ENCODE measurements at regions not wholly inside any gene's neighbourhood (a gene's known extent, or its start where the extent isn't known, plus 50 kb on each side); places are given as distances from the start of the nearest gene placed in this dataset.

DNA sequence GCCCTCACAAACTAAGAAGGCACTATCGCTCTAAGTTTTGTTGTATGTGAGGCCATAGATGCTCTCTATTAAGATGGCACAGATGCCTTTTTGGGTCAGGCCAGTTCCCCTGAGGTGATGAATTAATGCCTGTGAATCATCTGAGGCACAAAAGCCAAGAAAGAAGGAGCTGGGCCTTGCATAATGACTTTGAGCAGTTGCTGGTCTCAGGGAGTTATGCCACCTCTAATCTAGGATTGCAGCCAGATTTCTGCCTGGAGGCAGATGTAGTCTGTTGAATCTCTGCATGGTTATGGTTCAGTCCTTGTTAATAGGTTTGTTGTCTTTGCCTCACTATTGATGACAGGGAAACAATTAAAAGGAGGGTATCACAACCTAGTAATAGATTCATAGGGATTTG, 168.1 kb upstream of the CHRM3 start:
- no peak for DNase-seq (ENCODE audit: low read depth)

DNA sequence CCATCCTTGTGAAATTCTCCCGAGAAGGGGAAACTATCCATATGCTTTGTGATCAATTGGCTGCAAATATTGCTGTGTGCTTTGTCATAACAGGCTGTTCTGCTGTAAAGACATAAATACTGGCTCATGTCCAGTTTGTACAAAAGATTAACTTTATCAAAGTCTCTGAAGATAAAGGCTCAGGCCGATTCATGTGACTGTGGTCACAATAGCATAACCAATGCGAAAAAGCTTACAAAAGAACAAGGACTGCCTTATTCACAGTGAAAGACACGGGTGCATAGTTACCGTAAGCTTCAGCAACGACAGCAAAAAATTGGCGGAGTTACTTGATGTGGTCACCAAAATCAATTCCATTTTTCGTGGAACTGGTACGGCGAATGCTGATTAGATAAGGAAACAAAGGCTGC, 173.6 kb upstream of the CHRM3 start:
- DNase-seq (ENCODE audit: low read depth): no peak

DNA sequence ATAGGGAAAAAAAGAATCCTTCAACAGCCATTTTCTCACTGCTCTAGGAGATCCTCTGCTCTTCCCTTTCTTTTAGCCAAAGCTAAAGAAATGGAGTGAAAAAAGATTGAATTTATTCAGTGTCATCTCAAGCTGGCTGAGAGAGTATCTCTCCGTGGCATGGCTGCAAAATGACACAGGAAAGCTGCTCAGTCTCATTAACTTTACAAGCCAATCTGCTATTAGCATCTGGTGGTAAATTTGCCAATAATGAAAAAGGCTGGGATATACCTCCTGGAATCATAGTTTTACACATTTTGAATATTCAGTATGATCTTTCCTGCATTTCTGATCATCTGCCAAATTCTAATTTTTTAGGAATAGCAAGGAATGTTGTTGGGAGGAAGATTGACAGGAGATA, 176.8 kb upstream of the CHRM3 start:
- no peak for DNase-seq (ENCODE audit: low read depth)

DNA sequence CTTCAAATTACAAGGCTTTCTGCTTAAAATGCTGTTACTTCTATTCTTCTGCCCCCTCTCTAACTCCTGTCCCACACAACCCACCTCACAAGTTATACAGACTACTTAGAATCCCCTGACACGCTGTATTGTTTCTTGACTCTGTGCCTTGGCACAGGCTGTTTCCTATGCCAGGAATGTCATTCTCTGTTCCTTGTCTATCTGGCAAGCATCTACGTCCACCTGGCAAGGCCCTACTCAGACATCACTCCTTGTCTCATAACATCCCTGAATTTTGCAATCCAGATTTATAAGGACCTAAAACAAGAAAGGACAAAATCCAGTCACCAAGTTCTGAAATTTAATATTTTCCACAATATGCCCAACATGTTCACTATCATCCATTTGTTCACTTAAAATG, 182.0 kb upstream of the CHRM3 start:
- DNase-seq (ENCODE audit: low read depth): no peak

DNA sequence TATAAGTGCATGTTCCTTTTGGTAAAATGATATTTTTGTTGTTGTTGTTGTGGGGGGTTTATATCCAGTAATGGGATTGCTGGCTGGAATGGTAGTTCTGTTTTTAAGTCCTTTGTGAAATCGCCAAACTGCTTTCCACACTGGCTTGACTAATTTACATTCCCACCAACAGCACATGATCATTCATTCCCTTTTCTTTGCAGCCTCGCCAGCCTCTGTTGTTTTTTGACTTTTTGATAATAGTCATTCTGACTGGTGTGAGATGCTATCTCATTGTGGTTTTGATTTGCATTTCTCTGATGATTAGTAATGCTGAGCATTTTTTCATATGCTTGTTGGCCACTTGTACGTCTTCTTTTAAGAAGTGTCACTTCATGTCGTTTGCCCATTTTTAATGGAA, 188.5 kb upstream of the CHRM3 start:
- no peak for DNase-seq (ENCODE audit: low read depth)

DNA sequence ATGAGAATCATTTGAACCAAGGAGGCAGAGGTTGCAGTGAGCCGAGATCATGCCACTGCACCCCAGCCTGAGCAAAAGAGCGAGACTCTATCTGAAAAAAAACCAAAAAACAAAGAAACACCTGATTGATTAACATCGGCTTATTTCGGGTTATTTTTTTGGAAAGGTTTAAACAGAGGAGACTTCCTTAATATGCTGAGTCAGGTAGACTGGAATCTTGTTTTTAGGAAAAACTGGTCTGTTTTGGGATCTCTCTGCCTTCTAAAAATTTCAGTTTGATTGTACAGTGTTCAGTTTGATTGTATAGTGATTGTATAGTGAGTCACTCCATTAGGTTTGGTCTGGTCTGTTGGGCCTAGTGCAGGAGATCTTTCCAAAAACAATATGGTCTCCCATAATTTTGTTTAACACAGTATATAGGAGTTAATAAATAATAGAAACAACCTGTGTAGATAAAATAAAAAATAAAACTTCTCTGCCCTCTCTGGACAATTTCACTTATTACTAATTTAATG, 196.3 kb upstream of the CHRM3 start:
- DNase-seq (ENCODE audit: low read depth): no peak

DNA sequence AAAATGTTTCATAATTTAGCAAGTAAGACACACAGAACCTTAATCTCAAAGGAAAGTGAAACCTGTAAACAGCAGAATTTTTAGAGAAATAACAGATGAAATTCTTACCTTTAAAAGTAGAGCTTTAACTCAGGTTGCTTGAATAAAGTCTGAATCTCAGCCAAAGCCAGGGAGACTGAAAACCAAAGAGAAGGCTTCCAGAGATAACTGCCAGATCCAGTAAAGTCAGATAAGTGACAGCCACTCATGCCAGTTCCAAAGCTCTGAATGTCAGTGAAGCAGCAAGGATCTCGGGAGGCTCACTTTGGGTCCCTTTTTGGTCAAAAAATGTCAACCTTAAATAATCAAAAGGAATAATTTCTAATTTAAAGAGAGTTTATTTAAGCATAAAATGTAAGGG, 199.9 kb upstream of the CHRM3 start:
- DNase-seq (ENCODE audit: low read depth): no peak

DNA sequence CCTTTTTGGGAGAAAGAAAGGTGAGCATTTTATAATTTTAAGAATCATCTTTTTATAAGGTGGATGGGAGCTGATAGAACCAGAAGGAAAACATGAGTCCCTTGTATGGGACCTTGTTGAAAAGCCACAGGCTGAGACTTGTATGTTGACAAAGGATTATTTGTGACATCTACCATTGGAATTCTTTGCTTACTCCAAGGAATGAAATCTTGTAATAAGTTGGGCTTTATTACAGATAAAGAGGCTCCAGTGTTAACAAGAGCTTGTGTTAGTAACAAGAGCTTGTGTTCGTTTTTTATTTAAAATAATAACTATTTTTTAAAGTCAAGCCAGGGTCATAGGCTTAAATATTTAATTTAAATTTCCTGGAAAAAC, 201.1 kb upstream of the CHRM3 start:
- DNase-seq (ENCODE audit: low read depth): no peak

DNA sequence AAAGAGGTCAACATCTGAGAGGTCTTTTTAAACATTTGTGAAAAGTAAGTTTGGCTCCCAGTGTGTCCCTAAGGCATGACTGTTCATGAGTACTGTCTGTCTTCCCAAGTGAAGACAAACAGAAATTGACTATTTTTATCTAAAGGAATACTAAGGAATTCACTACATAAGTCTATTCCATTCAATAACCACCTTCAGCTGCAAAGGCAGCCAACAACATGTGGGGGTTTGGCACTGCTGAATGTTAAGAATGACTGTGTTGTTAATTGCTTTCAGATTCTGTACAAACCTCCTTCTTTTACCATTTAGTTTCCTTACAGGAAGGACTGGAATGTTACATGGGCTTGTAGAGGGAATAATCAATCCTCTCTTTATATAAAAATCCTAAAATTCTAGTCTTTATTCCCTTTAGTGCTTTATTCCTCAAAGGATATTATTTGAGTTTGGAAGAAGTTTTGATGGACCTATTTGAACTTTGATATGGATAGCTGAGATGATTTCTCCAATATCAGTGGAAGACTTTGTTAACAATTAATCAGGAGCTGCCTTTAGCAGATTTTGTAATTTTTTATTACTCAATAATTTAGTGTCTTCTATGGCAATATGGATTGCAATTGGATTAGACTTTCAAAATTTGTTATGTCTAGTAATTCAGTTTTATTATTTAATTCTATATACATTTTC, 201.7 kb upstream of the CHRM3 start:
- peak; percentile 17 for DNase-seq (ENCODE audit: low read depth)

DNA sequence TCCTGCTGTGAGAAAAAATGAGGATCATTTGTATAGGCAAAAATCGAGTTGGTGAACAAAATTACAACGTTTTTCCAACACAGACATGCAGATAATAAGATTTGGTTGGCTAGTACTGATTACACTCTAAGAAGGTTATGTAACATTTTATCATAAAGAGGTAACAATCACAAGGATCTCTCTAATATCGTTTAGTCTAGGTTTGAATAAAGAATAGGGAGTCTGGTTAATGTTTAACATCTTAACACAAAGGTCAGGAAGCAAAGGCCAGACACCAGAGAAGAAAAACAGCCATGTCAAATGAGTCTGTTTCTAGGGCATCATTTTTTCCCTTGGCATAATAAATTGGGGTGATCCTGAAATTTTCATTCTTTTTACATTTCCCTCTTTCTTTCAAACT, 207.4 kb upstream of the CHRM3 start:
- DNase-seq (ENCODE audit: low read depth): no peak

DNA sequence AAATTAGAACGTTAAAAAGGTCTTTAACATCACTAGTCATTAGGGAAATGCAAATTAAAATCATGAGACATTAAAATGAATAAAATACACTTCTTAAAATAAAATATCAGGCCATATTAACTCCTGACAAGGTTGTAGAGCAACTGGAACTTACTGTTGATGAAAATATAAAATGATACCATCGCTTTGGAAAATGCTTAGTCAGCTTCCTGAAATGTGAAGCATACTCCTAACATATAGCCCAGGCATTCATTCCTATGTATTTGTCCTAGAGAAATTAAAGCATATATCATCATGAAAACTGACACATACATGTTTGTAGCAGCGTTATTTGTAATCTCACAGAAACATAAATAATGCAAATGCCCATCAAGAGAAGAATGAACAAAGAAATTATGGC, 211.5 kb upstream of the CHRM3 start:
- no peak for DNase-seq (ENCODE audit: low read depth)

DNA sequence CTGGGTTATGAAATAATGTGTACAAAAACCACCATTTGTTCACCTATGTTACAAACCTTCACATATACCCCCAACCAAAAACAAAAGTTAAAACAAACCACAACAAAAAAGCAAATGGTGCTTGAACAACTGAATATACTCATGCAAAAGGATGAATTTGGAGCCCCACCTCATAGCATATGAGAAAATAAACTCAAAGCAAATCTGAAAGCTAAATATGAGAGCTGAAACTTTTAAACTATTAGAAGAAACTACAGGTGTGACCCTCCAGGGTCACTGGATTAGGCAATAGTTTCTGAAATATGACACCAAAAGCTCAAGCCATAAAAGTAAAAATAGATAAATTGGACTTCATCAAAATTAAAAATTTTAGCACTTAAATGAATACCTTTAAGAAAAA, 215.5 kb upstream of the CHRM3 start:
- DNase-seq (ENCODE audit: low read depth): no peak

DNA sequence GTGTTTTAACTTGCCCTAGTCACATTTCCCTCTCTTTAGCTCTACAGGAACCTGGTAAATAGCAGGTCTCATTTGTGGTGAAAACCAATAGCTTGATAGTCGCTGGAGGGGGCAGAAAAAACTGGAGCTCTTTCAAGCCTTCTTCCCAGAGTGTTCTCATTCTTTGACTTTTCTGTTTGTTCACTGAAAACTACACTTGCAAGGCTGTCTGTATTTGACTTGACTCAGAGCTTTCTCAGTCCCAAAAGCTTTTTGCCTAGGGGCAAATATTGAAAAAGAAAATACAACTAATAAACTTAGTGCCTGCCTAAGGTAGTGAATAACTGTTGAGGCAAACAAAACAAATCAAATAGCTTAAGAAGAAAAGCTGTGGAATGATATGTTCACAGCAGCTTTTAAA, 217.1 kb upstream of the CHRM3 start:
- no peak for DNase-seq (ENCODE audit: low read depth)

DNA sequence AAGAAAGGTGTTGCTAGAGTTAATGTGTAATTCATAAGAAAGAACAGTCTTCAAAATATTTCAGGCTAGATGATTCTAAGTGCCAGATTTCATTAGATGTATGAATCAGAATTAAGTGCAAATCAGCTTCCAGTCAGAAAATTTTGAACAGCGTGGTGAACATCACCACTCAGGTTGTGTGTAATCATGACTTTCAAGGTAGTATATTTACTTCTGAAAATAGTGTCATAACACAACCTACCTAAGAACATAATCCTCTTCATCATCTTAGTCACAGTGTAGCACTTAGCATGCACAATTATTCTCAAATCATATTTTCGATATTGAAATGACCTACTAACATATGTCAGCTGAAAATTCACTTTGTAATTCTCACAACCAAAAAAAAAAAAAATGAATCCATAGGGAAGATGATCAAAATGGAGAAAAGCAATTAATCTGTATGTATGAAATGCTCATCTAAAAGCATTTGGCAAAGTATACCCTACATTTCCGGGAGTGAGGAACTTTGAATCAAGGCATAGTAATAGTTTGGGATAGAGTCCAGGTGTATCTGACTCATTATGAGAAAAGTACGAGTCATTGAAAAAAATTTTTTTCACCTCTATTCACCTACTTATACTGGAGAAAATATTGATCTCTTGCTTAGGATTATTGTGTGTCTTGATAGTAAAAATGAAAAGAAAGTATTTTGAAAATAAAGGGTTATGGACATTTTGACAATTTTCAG, 221.8 kb upstream of the CHRM3 start:
- DNase-seq (ENCODE audit: low read depth): no peak

DNA sequence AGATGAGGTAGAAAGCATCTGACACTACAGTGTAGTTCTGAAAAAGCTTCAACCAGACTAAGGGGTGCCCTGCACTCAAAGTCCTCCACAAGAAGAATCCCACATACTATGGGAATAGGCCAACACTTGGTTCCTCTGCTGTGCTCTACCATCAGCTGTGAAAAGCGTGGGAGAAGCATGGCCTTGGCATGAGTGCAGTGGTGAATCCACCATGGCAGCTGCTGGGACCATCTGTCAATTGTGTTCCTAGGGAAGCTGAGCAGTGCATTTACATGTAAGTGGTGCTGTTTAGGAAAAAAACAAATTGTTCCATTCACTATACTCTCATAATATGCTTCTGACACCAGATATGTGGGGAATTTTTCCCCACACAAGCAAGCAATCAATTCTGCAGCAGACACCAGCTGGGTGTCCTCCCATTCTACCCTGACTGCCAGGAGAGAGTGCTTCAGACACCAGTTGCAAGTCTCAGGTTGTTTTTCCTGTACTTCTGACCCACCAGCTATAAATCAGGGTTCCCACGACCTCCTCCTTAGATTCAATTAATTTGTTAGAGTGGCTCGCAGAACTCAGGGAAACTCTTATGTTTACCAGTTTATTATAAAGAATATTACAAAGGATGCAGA, 230.8 kb upstream of the CHRM3 start:
- peak; percentile 5 for DNase-seq (ENCODE audit: low read depth)

DNA sequence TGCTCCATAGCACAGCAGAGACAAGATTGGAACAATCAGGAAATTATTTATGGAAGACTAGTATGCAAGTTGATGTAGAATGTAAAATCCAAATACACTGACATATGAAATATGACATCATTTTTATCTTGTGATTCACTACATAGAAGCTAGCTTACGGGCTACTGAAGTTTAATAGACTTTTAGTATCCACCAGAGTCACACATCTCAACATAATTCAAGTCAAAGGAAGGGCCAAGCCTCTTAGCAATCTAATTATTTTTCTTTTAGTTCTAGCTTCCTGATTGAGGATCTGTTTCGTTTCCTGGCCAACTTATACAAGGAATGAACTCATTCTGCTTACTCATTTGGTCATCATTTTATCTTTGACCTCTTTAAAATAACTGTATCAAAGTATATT, 234.4 kb upstream of the CHRM3 start:
- DNase-seq (ENCODE audit: low read depth): no peak

DNA sequence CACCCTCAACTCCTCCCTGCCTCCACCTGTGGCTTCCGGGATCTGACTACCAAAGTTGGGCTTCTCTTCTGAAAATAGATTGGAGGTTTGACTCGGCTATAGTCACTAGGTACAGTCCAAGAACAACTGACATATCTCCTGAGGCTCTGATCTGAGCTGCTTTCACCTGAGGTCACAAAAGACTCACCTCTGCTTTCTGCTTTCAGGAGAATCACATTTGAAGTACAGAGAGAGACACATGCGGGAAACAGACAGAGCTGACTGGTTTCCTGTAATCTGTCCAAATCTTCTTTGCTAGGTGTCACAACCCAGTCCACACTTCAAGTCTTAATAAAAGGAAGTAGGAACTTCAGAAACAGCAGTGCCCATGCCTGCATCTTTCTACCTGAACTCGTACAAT, 245.4 kb upstream of the CHRM3 start:
- DNase-seq (ENCODE audit: low read depth): no peak

DNA sequence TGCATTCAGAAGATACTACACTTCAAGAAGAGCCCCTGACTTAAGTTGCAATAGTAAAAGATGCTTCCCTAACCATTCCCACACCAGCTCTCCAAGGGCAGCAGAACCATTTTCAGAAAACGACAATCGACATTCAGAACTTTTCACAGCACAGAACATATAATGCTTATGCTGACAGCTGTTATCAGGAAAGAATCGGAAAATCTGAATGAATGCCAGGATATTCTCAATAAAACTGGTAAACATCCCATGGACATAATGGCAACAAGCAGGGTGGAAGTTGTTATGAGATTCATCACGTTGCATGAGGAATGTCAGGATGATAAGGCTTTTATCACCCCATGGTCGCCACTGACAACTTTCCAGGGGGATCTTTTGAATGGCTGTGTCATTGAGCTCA, 246.6 kb upstream of the CHRM3 start:
- no peak for DNase-seq (ENCODE audit: low read depth)

DNA sequence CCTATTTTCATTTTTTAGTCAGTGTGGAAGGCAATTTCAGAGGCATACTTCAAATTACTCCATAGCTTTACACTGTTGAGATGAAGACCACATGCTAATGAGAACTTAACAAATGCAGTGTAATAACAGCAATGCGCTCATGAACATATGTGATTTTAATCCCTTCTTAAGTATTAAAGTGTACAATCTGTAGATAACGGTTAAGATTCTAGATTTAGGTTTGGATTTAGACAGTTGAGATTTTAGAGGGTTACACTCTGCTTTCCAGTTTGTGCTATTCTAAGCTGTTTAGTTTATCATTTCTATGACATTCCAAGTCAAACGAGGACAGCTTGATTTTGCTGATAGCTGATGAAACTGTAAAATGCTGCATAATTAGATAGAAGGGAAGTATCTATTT, 257.8 kb upstream of the CHRM3 start:
- DNase-seq (ENCODE audit: low read depth): no peak

DNA sequence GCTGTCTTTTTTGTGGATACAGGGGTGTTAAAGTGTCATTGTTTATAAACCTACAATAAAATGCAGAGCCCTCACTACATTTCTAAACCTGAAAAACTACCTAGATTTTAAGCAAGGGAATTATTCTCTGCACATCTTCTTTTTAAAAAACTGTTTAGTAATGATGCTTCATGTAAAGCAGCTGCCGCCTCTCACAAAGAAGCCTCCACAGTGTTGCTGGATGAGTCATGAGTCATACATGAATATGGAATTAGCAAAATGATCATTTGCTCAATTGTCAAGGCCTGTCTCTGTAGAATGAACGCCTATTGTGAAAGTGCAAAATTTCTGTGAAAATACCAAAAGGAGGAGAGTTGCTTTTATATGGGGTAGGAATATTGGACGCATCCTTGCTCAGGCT, 259.5 kb upstream of the CHRM3 start:
- DNase-seq (ENCODE audit: low read depth): no peak

DNA sequence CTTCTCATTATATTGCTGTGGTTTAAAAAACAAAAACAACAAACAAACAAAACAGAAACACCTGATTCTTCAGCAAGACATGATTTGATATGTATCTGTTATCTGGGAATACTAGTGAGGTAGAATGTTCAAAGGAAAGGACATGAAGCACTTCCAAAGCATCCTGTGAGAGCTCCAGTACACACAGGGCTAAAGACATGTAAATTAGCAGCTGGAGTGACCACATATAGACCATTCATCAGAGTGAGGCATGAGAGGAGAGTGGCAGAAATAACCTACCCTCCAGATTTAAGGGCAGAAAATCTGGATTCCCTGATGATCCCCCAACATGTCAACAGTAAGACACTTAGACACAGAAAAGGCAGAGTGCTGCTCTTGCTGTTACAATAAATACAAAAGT, 260.5 kb upstream of the CHRM3 start:
- DNase-seq (ENCODE audit: low read depth): no peak

DNA sequence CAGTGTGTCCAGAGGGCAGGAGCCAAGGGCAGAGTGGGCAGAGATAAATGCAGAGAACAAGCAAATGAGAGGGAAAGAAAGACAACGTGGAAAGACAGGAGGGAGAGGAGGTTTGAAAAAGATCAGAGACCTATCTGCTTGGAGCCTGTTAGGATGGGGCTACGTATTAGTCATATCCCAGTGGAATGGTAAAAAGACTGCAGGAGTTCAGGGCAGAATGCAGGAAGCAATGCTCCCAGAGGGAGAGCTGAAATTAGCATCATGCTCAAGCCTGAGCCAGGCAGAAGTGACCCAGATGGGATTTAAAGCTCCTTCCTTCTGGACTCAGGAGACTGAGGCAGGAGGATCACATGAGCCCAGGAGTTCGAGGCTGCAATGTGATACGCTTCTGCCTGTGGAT, 261.3 kb upstream of the CHRM3 start:
- DNase-seq (ENCODE audit: low read depth): no peak

DNA sequence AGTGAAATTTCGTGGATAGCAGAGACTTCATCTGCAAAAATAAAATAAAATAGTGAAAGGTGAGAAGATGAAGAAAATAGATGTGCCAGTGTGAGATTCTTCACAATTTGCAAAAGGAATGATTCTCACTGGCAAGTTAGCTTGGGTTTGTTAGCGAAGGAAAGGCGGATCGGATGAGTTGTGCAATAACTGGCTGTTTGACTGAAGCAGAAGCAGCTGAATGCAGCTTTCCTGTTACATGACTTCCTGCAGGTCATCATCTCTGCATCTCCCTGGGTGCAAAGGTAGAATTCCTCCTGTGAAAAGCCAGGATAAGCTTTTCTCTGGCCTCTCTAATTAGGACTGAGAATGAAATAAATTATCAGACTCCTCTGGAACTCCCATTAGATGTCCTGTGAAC, 263.1 kb upstream of the CHRM3 start:
- DNase-seq (ENCODE audit: low read depth): no peak

All from forelimb muscle (tissue), 1 donor.